GM23338 (cell line): ENCODE measurements at regions not wholly inside any gene's neighbourhood (a gene's known extent, or its start where the extent isn't known, plus 50 kb on each side); places are given as distances from the start of the nearest gene placed in this dataset.

Experiments used
- ATAC-seq: fragments of 200-7000 bp; cut with Tn5 transposase; 3 replicates; pipeline ENCODE4 v1.9.1; 2020
- DNase-seq: peaks from one replicate; pipeline ENCODE4 v3.0.0-alpha.2; 2015; ENCODE audit warnings: low spot score
- H2AFZ ChIP-seq: fragments of 200-600 bp; sonication (generic); 2 replicates; pipeline ENCODE4 v1.8.0; 2016; ENCODE audit warnings: antibody characterized with exemption, mild to moderate bottlenecking, moderate library complexity
- H3F3A ChIP-seq: fragments of 200-600 bp; sonication (generic); replicated peaks from 2 replicates; pipeline ENCODE4 v1.8.0; 2017; ENCODE audit warnings: antibody characterized with exemption, mixed run types, low read depth
- H3K27ac ChIP-seq: fragments of 200-600 bp; sonication (generic); 2 replicates; pipeline ENCODE4 v1.6.1; 2016; ENCODE audit warnings: low read depth
- H3K27me3 ChIP-seq: fragments of 200-600 bp; sonication (generic); 2 replicates; pipeline ENCODE4 v1.8.0; 2016; ENCODE audit warnings: mild to moderate bottlenecking, mixed run types, moderate library complexity; ENCODE audit not compliant: insufficient read depth
- H3K36me3 ChIP-seq: fragments of 200-600 bp; sonication (generic); 2 replicates; pipeline ENCODE4 v1.8.0; 2016; ENCODE audit warnings: mild to moderate bottlenecking; ENCODE audit not compliant: insufficient read depth
- H3K4me1 ChIP-seq: fragments of 200-600 bp; sonication (generic); 2 replicates; pipeline ENCODE4 v1.8.0; 2016; ENCODE audit warnings: mild to moderate bottlenecking, moderate library complexity; ENCODE audit not compliant: insufficient read depth
- H3K4me2 ChIP-seq: fragments of 200-600 bp; sonication (generic); 2 replicates; pipeline ENCODE4 v1.7.1; 2017; ENCODE audit warnings: mixed run types
- H3K4me3 ChIP-seq: fragments of 200-600 bp; sonication (generic); 2 replicates; pipeline ENCODE4 v1.6.1; 2016; ENCODE audit warnings: mixed run types
- H3K79me2 ChIP-seq: fragments of 200-600 bp; sonication (generic); replicated peaks from 2 replicates; pipeline ENCODE4 v1.8.0; 2017; ENCODE audit warnings: mild to moderate bottlenecking; ENCODE audit not compliant: insufficient read depth
- H3K9me2 ChIP-seq: fragments of 200-600 bp; sonication (generic); 2 replicates; pipeline ENCODE4 v1.8.0; 2017; ENCODE audit not compliant: insufficient read depth
- H4K20me1 ChIP-seq: fragments of 200-600 bp; sonication (generic); replicated peaks from 2 replicates; pipeline ENCODE4 v1.8.0; 2017; ENCODE audit warnings: mild to moderate bottlenecking; ENCODE audit not compliant: insufficient read depth
- H3K27ac Mint-ChIP-seq: 2 replicates; pipeline ENCODE4 v1.8.0; 2020; ENCODE audit warnings: inconsistent platforms, mild to moderate bottlenecking, moderate library complexity, mixed read lengths
- H3K27me3 Mint-ChIP-seq: 3 replicates; pipeline ENCODE4 v1.8.0; 2022; ENCODE audit warnings: low read depth, mild to moderate bottlenecking, moderate library complexity, mixed read lengths, inconsistent platforms; ENCODE audit not compliant: insufficient read depth, poor library complexity
- H3K36me3 Mint-ChIP-seq: 3 replicates; pipeline ENCODE4 v1.8.0; 2021; ENCODE audit warnings: low read depth, mild to moderate bottlenecking, inconsistent platforms, moderate library complexity, mixed read lengths
- H3K4me1 Mint-ChIP-seq: 3 replicates; pipeline ENCODE4 v1.8.0; 2020; ENCODE audit warnings: mild to moderate bottlenecking, inconsistent platforms, mixed read lengths
- H3K4me3 Mint-ChIP-seq: 3 replicates; pipeline ENCODE4 v1.8.0; 2021; ENCODE audit warnings: moderate library complexity, mild to moderate bottlenecking, inconsistent platforms, mixed read lengths
- H3K9me3 Mint-ChIP-seq: 3 replicates; pipeline ENCODE4 v1.8.0; 2020; ENCODE audit warnings: moderate library complexity, mild to moderate bottlenecking, inconsistent platforms, mixed read lengths
- CTCF ChIP-seq, 2 experiments: fragments of 200-600 bp in 1 of 2; sonication (generic) in 1 of 2; conservative IDR thresholded peaks; 2 replicates each; pipeline versions ENCODE4 v1.5.1 to v1.6.1; 2016 to 2017; ENCODE audit warnings: antibody characterized with exemption in 2 of 2, low read depth in 2 of 2, mild to moderate bottlenecking in 2 of 2, moderate library complexity in 1 of 2
- ETS1 ChIP-seq: IDR thresholded peaks from 2 replicates; pipeline ENCODE4 v1.6.1; 2016; ENCODE audit warnings: antibody characterized with exemption
- EZH2phosphoT487 ChIP-seq: fragments of 200-600 bp; sonication (generic); IDR thresholded peaks from one replicate; pipeline ENCODE4 v1.8.1; 2018; ENCODE audit warnings: antibody characterized with exemption; ENCODE audit not compliant: unreplicated experiment
- JUNB ChIP-seq: IDR thresholded peaks from one replicate; pipeline ENCODE4 v1.6.1; 2016; ENCODE audit warnings: antibody characterized with exemption; ENCODE audit not compliant: unreplicated experiment
- NANOG ChIP-seq: IDR thresholded peaks from 2 replicates; pipeline ENCODE4 v1.6.1; 2016; ENCODE audit warnings: antibody characterized with exemption, borderline replicate concordance
- POLR2AphosphoS5 ChIP-seq: IDR thresholded peaks from 2 replicates; pipeline ENCODE4 v1.6.1; 2016; ENCODE audit warnings: antibody characterized with exemption, low read depth
- REST ChIP-seq: IDR thresholded peaks from one replicate; pipeline ENCODE4 v1.6.1; 2018; ENCODE audit warnings: antibody characterized with exemption; ENCODE audit not compliant: unreplicated experiment
- STAT1 ChIP-seq: IDR thresholded peaks from one replicate; pipeline ENCODE4 v1.6.1; 2016; ENCODE audit warnings: antibody characterized with exemption; ENCODE audit not compliant: unreplicated experiment
- ZNF114 ChIP-seq: fragments of 250-450 bp; sonication (Bioruptor Pico); IDR thresholded peaks from 2 replicates; pipeline ENCODE4 v1.5.0; 2020; ENCODE audit warnings: mild to moderate bottlenecking, moderate library complexity
- ZNF331 ChIP-seq: fragments of 250-450 bp; sonication (Bioruptor Pico); IDR thresholded peaks from 2 replicates; pipeline ENCODE4 v1.5.0; 2020; ENCODE audit warnings: low read depth, mild to moderate bottlenecking, moderate library complexity
- ZNF462 ChIP-seq: fragments of 250-450 bp; sonication (Bioruptor Pico); IDR thresholded peaks from 2 replicates; pipeline ENCODE4 v1.5.0; 2020; ENCODE audit warnings: mild to moderate bottlenecking, moderate library complexity

GRCh38 chr5:20129501-20129900, 141.5 kb upstream of the CDH18 start (continued):
- TF ChIP-seq ZNF462 (CRISPR knock-in tag) (no peak), EZH2phosphoT487 (no peak), ZNF331 (CRISPR knock-in tag) (no peak), JUNB (no peak), CTCF (conservative IDR thresholded peaks at IDR 0.05; ENCODE audit: low read depth in 2 of 2) (no peak)

GRCh38 chr5:20128343-20128742, 140.3 kb upstream of the CDH18 start:
- DNase-seq (no peak), ATAC-seq (no peak)
- TF ChIP-seq STAT1 (no peak), ETS1 (no peak), ZNF114 (no peak), NANOG (no peak), POLR2AphosphoS5 (no peak), CTCF (conservative IDR thresholded peaks at IDR 0.05; ENCODE audit: low read depth in 2 of 2) (no peak), ZNF331 (CRISPR knock-in tag) (no peak), JUNB (no peak), REST (no peak)
- no peaks in the 10 kb centered on the region for H3K36me3 ChIP-seq
- H3K9me2 ChIP-seq = no peaks in the 10 kb centered on the region
- Mint-ChIP-seq H3K36me3 (no peaks in the 10 kb centered on the region), H3K4me3 (no peak overlapping the region), H3K9me3 (no peaks in the 10 kb centered on the region), H3K27ac (no peak overlapping the region), H3K27me3 (no peaks in the 10 kb centered on the region), H3K4me1 (no peaks in the 10 kb centered on the region)
- no peak overlapping the region for H3K4me2 ChIP-seq
- no peak overlapping the region for H2AFZ ChIP-seq
- no peaks in the 10 kb centered on the region for H4K20me1 ChIP-seq
- H3K4me3 ChIP-seq = no peak overlapping the region
- H3K27me3 ChIP-seq = no peaks in the 10 kb centered on the region
- no peaks in the 10 kb centered on the region for H3K4me1 ChIP-seq
- no peaks in the 10 kb centered on the region for H3K79me2 ChIP-seq
- H3K27ac ChIP-seq = no peak overlapping the region
- H3F3A ChIP-seq = no peaks in the 10 kb centered on the region
